Glutamatergic neuron (in vitro differentiated cells): ENCODE measurements at regions not wholly inside any gene's neighbourhood (a gene's known extent, or its start where the extent isn't known, plus 50 kb on each side); places are given as distances from the start of the nearest gene placed in this dataset.
"Not testable (repeated sequence)": the region's sequence is repeated elsewhere in the genome, so short reads cannot be mapped to it uniquely, and the experiment has no call there.

Source experiments
- DNase-seq: peaks from one replicate; pipeline ENCODE4 v3.0.0; 2022
- H3K27ac Mint-ChIP-seq: one replicate; pipeline ENCODE4 v1.8.0; 2020; ENCODE audit warnings: mild to moderate bottlenecking, mixed read lengths, inconsistent platforms; ENCODE audit not compliant: unreplicated experiment
- H3K27me3 Mint-ChIP-seq: one replicate; pipeline ENCODE4 v1.8.0; 2020; ENCODE audit warnings: mild to moderate bottlenecking, moderate library complexity, mixed read lengths, inconsistent platforms; ENCODE audit not compliant: unreplicated experiment
- H3K36me3 Mint-ChIP-seq: one replicate; pipeline ENCODE4 v1.8.0; 2020; ENCODE audit warnings: mild to moderate bottlenecking, mixed read lengths, inconsistent platforms; ENCODE audit not compliant: unreplicated experiment
- H3K4me1 Mint-ChIP-seq: one replicate; pipeline ENCODE4 v1.8.0; 2020; ENCODE audit warnings: mild to moderate bottlenecking, low read depth, mixed read lengths, inconsistent platforms; ENCODE audit not compliant: unreplicated experiment
- H3K4me3 Mint-ChIP-seq: one replicate; pipeline ENCODE4 v1.8.0; 2020; ENCODE audit warnings: mild to moderate bottlenecking, mixed read lengths, inconsistent platforms; ENCODE audit not compliant: unreplicated experiment
- H3K9me3 Mint-ChIP-seq: one replicate; pipeline ENCODE4 v1.8.0; 2020; ENCODE audit warnings: mild to moderate bottlenecking, moderate library complexity, mixed read lengths, inconsistent platforms; ENCODE audit not compliant: unreplicated experiment
- TF ChIP-seq, protein P1 (sequence below): fragments of 200-600 bp; sonication (generic); IDR thresholded peaks from one replicate; pipeline ENCODE4 v1.5.0; 2021; ENCODE audit not compliant: partially characterized antibody, unreplicated experiment

DNA sequence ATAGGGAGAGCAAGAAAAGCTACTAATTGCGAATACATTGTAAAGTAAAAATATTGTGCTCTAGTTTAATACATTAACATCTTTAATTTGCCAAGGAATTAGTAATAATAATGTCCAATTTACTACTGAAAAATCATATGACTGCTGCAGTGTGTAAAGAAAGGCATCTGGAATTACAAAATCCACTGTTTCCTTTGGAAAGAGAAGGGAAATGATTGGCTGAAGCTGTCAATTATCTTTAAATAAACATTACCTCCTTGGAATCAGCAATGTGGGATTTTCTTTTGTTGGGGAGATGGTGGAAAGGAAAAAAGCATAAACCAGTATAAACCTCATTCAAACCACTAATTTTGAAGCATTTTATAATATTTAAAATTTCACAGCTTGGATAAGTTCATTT is 276.0 kb downstream of the MAP2K6 start:
- Mint-ChIP-seq H3K4me1 (no peaks in the 10 kb centered on the region), H3K36me3 (no peaks in the 10 kb centered on the region), H3K27me3 (peaks cover 2% of the 10 kb centered on the region), H3K9me3 (no peaks in the 10 kb centered on the region), H3K27ac (no peak overlapping the region), H3K4me3 (no peak overlapping the region)
- DNase-seq: no peak
- TF ChIP-seq, protein P1, sequence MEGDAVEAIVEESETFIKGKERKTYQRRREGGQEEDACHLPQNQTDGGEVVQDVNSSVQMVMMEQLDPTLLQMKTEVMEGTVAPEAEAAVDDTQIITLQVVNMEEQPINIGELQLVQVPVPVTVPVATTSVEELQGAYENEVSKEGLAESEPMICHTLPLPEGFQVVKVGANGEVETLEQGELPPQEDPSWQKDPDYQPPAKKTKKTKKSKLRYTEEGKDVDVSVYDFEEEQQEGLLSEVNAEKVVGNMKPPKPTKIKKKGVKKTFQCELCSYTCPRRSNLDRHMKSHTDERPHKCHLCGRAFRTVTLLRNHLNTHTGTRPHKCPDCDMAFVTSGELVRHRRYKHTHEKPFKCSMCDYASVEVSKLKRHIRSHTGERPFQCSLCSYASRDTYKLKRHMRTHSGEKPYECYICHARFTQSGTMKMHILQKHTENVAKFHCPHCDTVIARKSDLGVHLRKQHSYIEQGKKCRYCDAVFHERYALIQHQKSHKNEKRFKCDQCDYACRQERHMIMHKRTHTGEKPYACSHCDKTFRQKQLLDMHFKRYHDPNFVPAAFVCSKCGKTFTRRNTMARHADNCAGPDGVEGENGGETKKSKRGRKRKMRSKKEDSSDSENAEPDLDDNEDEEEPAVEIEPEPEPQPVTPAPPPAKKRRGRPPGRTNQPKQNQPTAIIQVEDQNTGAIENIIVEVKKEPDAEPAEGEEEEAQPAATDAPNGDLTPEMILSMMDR: no peak

DNA sequence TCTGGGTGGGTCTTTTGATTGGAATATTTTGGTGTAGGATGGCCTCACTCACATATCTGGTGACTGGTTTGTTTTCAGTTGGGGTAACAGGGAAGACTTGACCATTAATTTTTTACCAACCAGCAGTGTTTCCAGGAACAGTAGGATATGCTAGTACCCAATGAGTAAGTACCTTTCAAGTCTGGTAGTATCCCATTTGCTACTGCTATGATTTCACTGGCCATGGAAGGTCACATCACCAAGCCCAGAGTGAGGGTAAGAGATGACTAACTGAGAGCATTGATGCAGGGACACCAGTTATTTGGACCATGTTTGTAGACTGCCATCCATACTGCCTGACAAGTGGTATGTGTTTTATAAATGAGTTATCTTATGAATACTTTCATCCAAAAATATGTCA is 277.7 kb downstream of the MAP2K6 start:
- Mint-ChIP-seq H3K9me3 (peaks cover 3% of the 10 kb centered on the region), H3K36me3 (no peaks in the 10 kb centered on the region), H3K27ac (no peak overlapping the region), H3K27me3 (no peaks in the 10 kb centered on the region), H3K4me3 (no peak overlapping the region), H3K4me1 (no peaks in the 10 kb centered on the region)
- TF ChIP-seq, protein P1: no peak
- no peak for DNase-seq

- Mint-ChIP-seq H3K4me3 (no peak overlapping the region), H3K36me3 (peaks cover 14% of the 10 kb centered on the region), H3K27me3 (peaks cover 6% of the 10 kb centered on the region), H3K27ac (no peak overlapping the region), H3K4me1 (no peaks in the 10 kb centered on the region), H3K9me3 (peaks cover 6% of the 10 kb centered on the region)
- TF ChIP-seq, protein P1: no peak
- DNase-seq: no peak
Observed at GRCh38 chr17:69695646-69696045, 281.1 kb downstream of the MAP2K6 start.

DNA sequence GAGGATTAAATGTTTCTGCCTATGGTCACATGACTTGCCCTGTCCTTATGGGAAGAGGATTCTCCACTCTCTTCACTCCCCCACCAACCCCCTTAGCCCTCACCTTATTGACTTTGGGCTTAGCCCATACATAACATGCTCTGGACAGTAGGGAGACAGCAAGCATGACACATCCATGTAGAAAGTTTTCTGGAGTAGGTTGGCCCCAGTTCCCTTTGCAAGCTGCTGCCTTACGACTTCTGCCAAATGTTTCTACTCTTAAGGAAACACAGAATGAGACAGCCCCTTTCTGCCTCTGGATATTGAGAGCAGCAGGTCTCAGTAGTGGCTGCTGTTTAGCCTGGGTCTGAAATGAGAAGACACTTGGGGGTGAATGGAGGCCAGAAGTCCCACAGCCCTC is 282.2 kb downstream of the MAP2K6 start:
- H3K27me3 Mint-ChIP-seq: peaks cover 6% of the 10 kb centered on the region
- peaks cover 14% of the 10 kb centered on the region for H3K36me3 Mint-ChIP-seq
- no peaks in the 10 kb centered on the region for H3K4me1 Mint-ChIP-seq
- H3K27ac Mint-ChIP-seq: no peak overlapping the region
- H3K9me3 Mint-ChIP-seq: peaks cover 6% of the 10 kb centered on the region
- TF ChIP-seq, protein P1: no peak
- no peak overlapping the region for H3K4me3 Mint-ChIP-seq
- no peak for DNase-seq

DNA sequence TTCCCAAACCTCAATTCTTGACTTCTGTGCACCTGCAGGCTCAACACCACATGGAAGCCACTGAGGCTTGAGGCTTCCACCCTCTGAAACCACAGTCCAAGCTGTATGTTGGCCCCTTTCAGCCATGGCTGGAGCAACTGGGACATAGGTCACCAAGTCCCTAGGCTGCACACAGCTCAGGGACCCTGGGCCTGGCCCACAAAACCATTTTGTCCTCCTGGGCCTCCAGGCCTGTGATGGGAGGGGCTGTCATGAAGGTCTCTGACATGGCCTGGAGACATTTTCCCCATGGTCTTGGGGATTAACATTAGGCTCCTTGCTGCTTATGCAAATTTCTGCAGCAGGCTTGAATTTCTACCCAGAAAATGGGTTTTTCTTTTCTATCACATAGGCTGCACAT is 283.9 kb downstream of the MAP2K6 start:
- H3K27me3 Mint-ChIP-seq, H3K9me3 Mint-ChIP-seq, DNase-seq, H3K4me1 Mint-ChIP-seq, H3K4me3 Mint-ChIP-seq, H3K27ac Mint-ChIP-seq: not testable (repeated sequence)
- peaks cover 14% of the 10 kb centered on the region for H3K36me3 Mint-ChIP-seq

DNA sequence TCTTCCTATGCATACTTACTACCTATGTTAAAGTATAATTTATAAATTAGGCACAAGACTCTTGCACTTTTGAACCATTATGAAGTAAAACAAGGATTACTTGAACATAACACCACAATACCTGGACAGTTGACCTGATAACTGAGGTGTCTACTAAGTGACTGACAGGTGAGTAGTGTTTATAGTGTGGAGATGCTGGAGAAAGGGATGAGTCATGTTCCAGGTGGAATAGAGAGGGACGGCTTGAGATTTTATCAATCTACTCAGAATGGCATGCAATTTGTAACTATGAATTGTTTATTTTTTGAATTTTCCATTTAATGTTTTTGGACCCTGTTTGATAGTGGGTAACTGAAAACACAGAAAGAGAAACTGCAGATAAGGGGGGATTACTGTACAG is 287.6 kb downstream of the MAP2K6 start:
- H3K27ac Mint-ChIP-seq: no peak overlapping the region
- peaks cover 3% of the 10 kb centered on the region for H3K9me3 Mint-ChIP-seq
- H3K4me3 Mint-ChIP-seq: no peak overlapping the region
- no peaks in the 10 kb centered on the region for H3K4me1 Mint-ChIP-seq
- TF ChIP-seq, protein P1: no peak
- no peak for DNase-seq
- H3K27me3 Mint-ChIP-seq: peaks cover 6% of the 10 kb centered on the region
- peaks cover 14% of the 10 kb centered on the region for H3K36me3 Mint-ChIP-seq
